GM12892 (cell line): ENCODE measurements at regions not wholly inside any gene's neighbourhood (a gene's known extent, or its start where the extent isn't known, plus 50 kb on each side); places are given as distances from the start of the nearest gene placed in this dataset.

Source experiments
- POLR2A ChIP-seq: IDR thresholded peaks from 2 replicates; pipeline ENCODE4 v1.6.1; 2011; ENCODE audit warnings: low read depth, low read length, control low read depth
- POLR2AphosphoS5 ChIP-seq: IDR thresholded peaks from 2 replicates; pipeline ENCODE4 v1.6.1; 2011; ENCODE audit warnings: low read depth, low read length, control low read depth
- TAF1 ChIP-seq: IDR thresholded peaks from 2 replicates; pipeline ENCODE4 v1.6.1; 2011; ENCODE audit warnings: low read depth, mild to moderate bottlenecking, control low read depth, low read length, borderline replicate concordance

GRCh38 chr12:25357595-25357994 lies 106.9 kb upstream of the KRAS start:
- TF ChIP-seq POLR2A (no peak), POLR2AphosphoS5 (no peak), TAF1 (no peak)
